H9 (cell line): ENCODE measurements at regions not wholly inside any gene's neighbourhood (a gene's known extent, or its start where the extent isn't known, plus 50 kb on each side); places are given as distances from the start of the nearest gene placed in this dataset.

ENCODE experiments used
- DNase-seq: peaks from one replicate; pipeline ENCODE4 v3.0.0-alpha.2; 2017
- H2AFZ ChIP-seq: one replicate; pipeline ENCODE4 v1.6.1; 2013; ENCODE audit warnings: mild to moderate bottlenecking, low read length, control low read depth, moderate library complexity
- H2AK5ac ChIP-seq: 2 replicates; pipeline ENCODE4 v1.6.1; 2013; ENCODE audit warnings: low read length, control low read depth, mixed read lengths; ENCODE audit not compliant: insufficient read length
- H2BK120ac ChIP-seq: one replicate; pipeline ENCODE4 v1.6.1; 2013; ENCODE audit warnings: low read depth, mild to moderate bottlenecking, low read length, control low read depth, inconsistent platforms; ENCODE audit not compliant: poor library complexity, severe bottlenecking
- H2BK12ac ChIP-seq: 2 replicates; pipeline ENCODE4 v1.6.1; 2013; ENCODE audit warnings: low read length, control low read depth, mixed read lengths, low read depth; ENCODE audit not compliant: insufficient read length
- H2BK15ac ChIP-seq: 2 replicates; pipeline ENCODE4 v1.6.1; 2013; ENCODE audit warnings: low read depth, low read length, control low read depth
- H2BK20ac ChIP-seq: one replicate; pipeline ENCODE4 v1.6.1; 2013; ENCODE audit warnings: low read depth, mild to moderate bottlenecking, low read length, control low read depth, inconsistent platforms; ENCODE audit not compliant: poor library complexity, severe bottlenecking
- H2BK5ac ChIP-seq: 2 replicates; pipeline ENCODE4 v1.6.1; 2013; ENCODE audit warnings: low read length, control low read depth, mixed read lengths; ENCODE audit not compliant: insufficient read length
- H3K14ac ChIP-seq: 2 replicates; pipeline ENCODE4 v1.6.1; 2013; ENCODE audit warnings: low read length, control low read depth; ENCODE audit not compliant: insufficient read depth
- H3K18ac ChIP-seq: 2 replicates; pipeline ENCODE4 v1.6.1; 2013; ENCODE audit warnings: low read depth, mild to moderate bottlenecking, mixed read lengths, low read length, control low read depth; ENCODE audit not compliant: insufficient read length
- H3K23ac ChIP-seq: 2 replicates; pipeline ENCODE4 v1.6.1; 2013; ENCODE audit warnings: low read length, control low read depth, mixed read lengths, low read depth; ENCODE audit not compliant: insufficient read length
- H3K23me2 ChIP-seq: 2 replicates; pipeline ENCODE4 v1.6.1; 2013; ENCODE audit warnings: low read depth, mild to moderate bottlenecking, mixed read lengths, low read length, control low read depth; ENCODE audit not compliant: insufficient read length, poor library complexity, severe bottlenecking
- H3K27ac ChIP-seq: 2 replicates; pipeline ENCODE4 v1.5.1; 2013; ENCODE audit warnings: low read length, control low read depth, mixed read lengths, low read depth; ENCODE audit not compliant: insufficient read length
- H3K27me3 ChIP-seq: 2 replicates; pipeline ENCODE4 v1.6.1; 2013; ENCODE audit warnings: low read length, control low read depth, inconsistent platforms; ENCODE audit not compliant: insufficient read depth
- H3K4ac ChIP-seq: 2 replicates; pipeline ENCODE4 v1.6.1; 2013; ENCODE audit warnings: low read depth, mild to moderate bottlenecking, control low read depth, inconsistent platforms, low read length, moderate library complexity
- H3K4me1 ChIP-seq: 2 replicates; pipeline ENCODE4 v1.6.1; 2013; ENCODE audit warnings: low read length, control low read depth, inconsistent platforms; ENCODE audit not compliant: insufficient read depth
- H3K4me2 ChIP-seq: 2 replicates; pipeline ENCODE4 v1.6.1; 2013; ENCODE audit warnings: low read length, control low read depth, mixed read lengths; ENCODE audit not compliant: insufficient read length, insufficient read depth
- H3K56ac ChIP-seq: 2 replicates; pipeline ENCODE4 v1.6.1; 2013; ENCODE audit warnings: low read depth, mild to moderate bottlenecking, mixed read lengths, low read length, control low read depth; ENCODE audit not compliant: insufficient read length
- H3K79me1 ChIP-seq: 2 replicates; pipeline ENCODE4 v1.6.1; 2013; ENCODE audit warnings: low read depth, mild to moderate bottlenecking, moderate library complexity, low read length, control low read depth, inconsistent platforms; ENCODE audit not compliant: insufficient read depth, poor library complexity, severe bottlenecking
- H3K79me2 ChIP-seq: 2 replicates; pipeline ENCODE4 v1.6.1; 2013; ENCODE audit warnings: low read length, control low read depth, inconsistent platforms; ENCODE audit not compliant: insufficient read depth
- H3K9ac ChIP-seq: 2 replicates; pipeline ENCODE4 v1.6.1; 2013; ENCODE audit warnings: low read length, control low read depth, mixed read lengths; ENCODE audit not compliant: insufficient read length; ENCODE audit errors: extremely low read depth
- H3K9me3 ChIP-seq: one replicate; pipeline ENCODE4 v1.6.1; 2013; ENCODE audit warnings: low read depth, low read length, inconsistent platforms; ENCODE audit not compliant: control insufficient read depth
- H3T11ph ChIP-seq: one replicate; pipeline ENCODE4 v1.6.1; 2013; ENCODE audit warnings: mild to moderate bottlenecking, low read length, control low read depth, inconsistent platforms
- H4K20me1 ChIP-seq: one replicate; pipeline ENCODE4 v1.6.1; 2013; ENCODE audit not compliant: control insufficient read depth, insufficient read length, insufficient read depth
- H4K5ac ChIP-seq: 2 replicates; pipeline ENCODE4 v1.6.1; 2013; ENCODE audit warnings: low read depth, mild to moderate bottlenecking, mixed read lengths, low read length, control low read depth; ENCODE audit not compliant: insufficient read length
- H4K8ac ChIP-seq: replicated peaks from 2 replicates; pipeline ENCODE4 v1.6.1; 2013; ENCODE audit warnings: low read length, control low read depth, mixed read lengths, low read depth; ENCODE audit not compliant: insufficient read length
- H4K91ac ChIP-seq: 2 replicates; pipeline ENCODE4 v1.6.1; 2013; ENCODE audit warnings: low read depth, mild to moderate bottlenecking, moderate library complexity, mixed read lengths, low read length, control low read depth; ENCODE audit not compliant: insufficient read length
- H3K27ac Mint-ChIP-seq, 3 experiments: 2 replicates in 2 of 3; 3 replicates in 1 of 3; pipeline ENCODE4 v1.8.0; 2020 to 2021; ENCODE audit warnings: mixed read lengths in 3 of 3, mild to moderate bottlenecking in 1 of 3, moderate library complexity in 1 of 3
- H3K27me3 Mint-ChIP-seq: 2 replicates; pipeline ENCODE4 v1.8.0; 2021; ENCODE audit warnings: low read depth, mild to moderate bottlenecking, moderate library complexity, mixed read lengths
- H3K36me3 Mint-ChIP-seq, 3 experiments: 2 replicates in 2 of 3; 3 replicates in 1 of 3; pipeline ENCODE4 v1.8.0; 2020 to 2021; ENCODE audit warnings: low read depth in 3 of 3, mixed read lengths in 3 of 3; ENCODE audit not compliant: insufficient read depth in 1 of 3
- H3K4me1 Mint-ChIP-seq, 2 experiments: 2 replicates each; pipeline ENCODE4 v1.8.0; 2020; ENCODE audit warnings: mixed read lengths in 2 of 2
- H3K4me3 Mint-ChIP-seq, 2 experiments: 2 replicates in 1 of 2; 3 replicates in 1 of 2; pipeline ENCODE4 v1.8.0; 2020 to 2021; ENCODE audit warnings: mild to moderate bottlenecking in 2 of 2, mixed read lengths in 2 of 2, moderate library complexity in 1 of 2
- H3K9me3 Mint-ChIP-seq, 2 experiments: 2 replicates in 1 of 2; 3 replicates in 1 of 2; pipeline ENCODE4 v1.8.0; 2020; ENCODE audit warnings: mild to moderate bottlenecking in 2 of 2, mixed read lengths in 2 of 2, moderate library complexity in 1 of 2
- WGBS: extraction: QIAGEN DNeasy Blood & Tissue Kit; methylation state at CpG from one replicate; pipeline ENCODE4 v1.1.7; 2013; ENCODE audit warnings: missing lambda C conversion rate, low lambda C conversion rate, mixed read lengths; ENCODE audit not compliant: insufficient read length; ENCODE audit errors: extremely low coverage; 5-methylcytosine and 5-hydroxymethylcytosine counted together
- TF ChIP-seq, protein P1 (sequence below): fragments of 200-600 bp; sonication (generic); conservative IDR thresholded peaks from 3 replicates; pipeline ENCODE4 v1.8.0; 2021; ENCODE audit warnings: antibody characterized with exemption, mild to moderate bottlenecking

DNA sequence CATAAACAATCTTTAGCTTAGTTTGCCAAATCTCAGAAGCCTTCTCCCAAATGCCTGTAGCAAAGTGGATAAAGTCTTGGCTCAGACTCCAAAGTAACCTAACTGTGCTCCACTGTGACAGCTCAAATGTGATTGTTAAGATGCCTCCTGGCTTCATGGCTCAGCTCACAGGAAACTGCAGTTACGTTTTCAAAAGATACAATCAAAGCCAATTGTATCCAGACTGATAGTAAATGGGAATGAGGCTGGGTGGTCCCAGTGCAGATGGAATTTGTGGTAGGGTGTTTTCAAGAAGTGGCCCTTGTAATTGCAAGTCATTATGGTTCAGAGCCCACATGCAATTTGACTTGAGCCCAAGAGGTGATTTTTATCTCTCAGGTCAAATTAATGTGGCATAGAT is 151.2 kb upstream of the TAB2 start:
- Histone ChIP-seq H2BK20ac (no peak overlapping the region), H3K9me3 (no peaks in the 10 kb centered on the region), H4K20me1 (no peaks in the 10 kb centered on the region), H4K91ac (no peak overlapping the region), H2BK15ac (no peak overlapping the region), H3K79me1 (no peaks in the 10 kb centered on the region), H4K8ac (no peak overlapping the region), H3K27me3 (no peaks in the 10 kb centered on the region), H3K4ac (no peak overlapping the region), H2BK12ac (no peak overlapping the region), H3T11ph (no peak overlapping the region), H3K14ac (no peak overlapping the region), H3K23me2 (no peaks in the 10 kb centered on the region), H3K18ac (no peak overlapping the region), H3K79me2 (peaks cover 1% of the 10 kb centered on the region; the same call in 1 of the 2 replicates), H3K56ac (no peak overlapping the region), H3K4me2 (no peak overlapping the region), H3K4me1 (no peaks in the 10 kb centered on the region), H2AK5ac (no peak overlapping the region), H4K5ac (no peak overlapping the region), H2AFZ (no peak overlapping the region), H3K27ac (no peak overlapping the region), H3K23ac (no peak overlapping the region), H2BK5ac (no peak overlapping the region), H2BK120ac (no peak overlapping the region), H3K9ac (no peak overlapping the region)
- Mint-ChIP-seq H3K4me1 (no peaks in the 10 kb centered on the region; a peak in 1 of 4 replicates), H3K27me3 (peaks cover 4% of the 10 kb centered on the region), H3K4me3 (no peak overlapping the region), H3K36me3 (no peaks in the 10 kb centered on the region), H3K9me3 (no peaks in the 10 kb centered on the region), H3K27ac (no peak overlapping the region)
- TF ChIP-seq, protein P1, sequence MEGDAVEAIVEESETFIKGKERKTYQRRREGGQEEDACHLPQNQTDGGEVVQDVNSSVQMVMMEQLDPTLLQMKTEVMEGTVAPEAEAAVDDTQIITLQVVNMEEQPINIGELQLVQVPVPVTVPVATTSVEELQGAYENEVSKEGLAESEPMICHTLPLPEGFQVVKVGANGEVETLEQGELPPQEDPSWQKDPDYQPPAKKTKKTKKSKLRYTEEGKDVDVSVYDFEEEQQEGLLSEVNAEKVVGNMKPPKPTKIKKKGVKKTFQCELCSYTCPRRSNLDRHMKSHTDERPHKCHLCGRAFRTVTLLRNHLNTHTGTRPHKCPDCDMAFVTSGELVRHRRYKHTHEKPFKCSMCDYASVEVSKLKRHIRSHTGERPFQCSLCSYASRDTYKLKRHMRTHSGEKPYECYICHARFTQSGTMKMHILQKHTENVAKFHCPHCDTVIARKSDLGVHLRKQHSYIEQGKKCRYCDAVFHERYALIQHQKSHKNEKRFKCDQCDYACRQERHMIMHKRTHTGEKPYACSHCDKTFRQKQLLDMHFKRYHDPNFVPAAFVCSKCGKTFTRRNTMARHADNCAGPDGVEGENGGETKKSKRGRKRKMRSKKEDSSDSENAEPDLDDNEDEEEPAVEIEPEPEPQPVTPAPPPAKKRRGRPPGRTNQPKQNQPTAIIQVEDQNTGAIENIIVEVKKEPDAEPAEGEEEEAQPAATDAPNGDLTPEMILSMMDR, result no peak
- WGBS, result no CpG with 5 or more reads among the region's 1 CpG
- no peak for DNase-seq
